Suprapubic skin (tissue), 4 donors: ENCODE measurements at regions not wholly inside any gene's neighbourhood (a gene's known extent, or its start where the extent isn't known, plus 50 kb on each side); places are given as distances from the start of the nearest gene placed in this dataset.

Experiments used
- EP300 ChIP-seq: sonication (generic); formaldehyde crosslinking; IDR thresholded peaks from one replicate; pipeline ENCODE4 v1.6.1; 2017; ENCODE audit warnings: antibody characterized with exemption
- POLR2A ChIP-seq, 2 donors: fragments of 450-650 bp; IDR thresholded peaks; one replicate each; pipeline ENCODE4 v1.6.1; 2017; ENCODE audit warnings: antibody characterized with exemption in 2 of 2, mild to moderate bottlenecking in 2 of 2, moderate library complexity in 2 of 2
- POLR2AphosphoS5 ChIP-seq, 3 donors: sonication (generic); formaldehyde crosslinking; IDR thresholded peaks; one replicate each; pipeline ENCODE4 v1.6.1; 2017; ENCODE audit warnings: antibody characterized with exemption in 3 of 3
- TF ChIP-seq, protein P1 (sequence below), 2 donors: fragments of 200-600 bp in 1 of 2; fragments of 450-650 bp in 1 of 2; sonication (generic) in 1 of 2; IDR thresholded peaks; one replicate each; pipeline ENCODE4 v1.5.1; 2016 to 2019; ENCODE audit warnings: antibody characterized with exemption in 2 of 2, mild to moderate bottlenecking in 1 of 2, moderate library complexity in 1 of 2

DNA sequence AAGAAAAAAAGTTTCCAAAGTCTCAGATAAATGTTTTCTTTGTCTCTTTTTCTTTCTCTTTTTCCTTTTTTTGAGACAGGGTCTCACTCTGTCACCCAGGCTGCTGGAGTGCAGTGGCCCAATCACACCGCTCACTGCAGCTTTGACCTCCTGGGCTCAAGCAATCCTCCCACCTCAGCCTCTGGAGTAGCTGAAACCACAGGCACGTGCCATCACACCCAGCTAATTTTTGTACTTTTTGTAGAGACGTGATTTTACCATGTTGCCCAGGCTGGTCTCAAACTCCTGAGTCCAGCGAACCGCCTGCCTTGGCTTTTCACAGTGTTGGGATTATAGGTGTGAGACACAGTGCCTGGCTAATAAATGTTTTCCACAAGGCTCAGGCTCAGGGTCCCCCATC is 53.3 kb upstream of the KSR1 start:
- TF ChIP-seq EP300: no peak
- TF ChIP-seq, protein P1, sequence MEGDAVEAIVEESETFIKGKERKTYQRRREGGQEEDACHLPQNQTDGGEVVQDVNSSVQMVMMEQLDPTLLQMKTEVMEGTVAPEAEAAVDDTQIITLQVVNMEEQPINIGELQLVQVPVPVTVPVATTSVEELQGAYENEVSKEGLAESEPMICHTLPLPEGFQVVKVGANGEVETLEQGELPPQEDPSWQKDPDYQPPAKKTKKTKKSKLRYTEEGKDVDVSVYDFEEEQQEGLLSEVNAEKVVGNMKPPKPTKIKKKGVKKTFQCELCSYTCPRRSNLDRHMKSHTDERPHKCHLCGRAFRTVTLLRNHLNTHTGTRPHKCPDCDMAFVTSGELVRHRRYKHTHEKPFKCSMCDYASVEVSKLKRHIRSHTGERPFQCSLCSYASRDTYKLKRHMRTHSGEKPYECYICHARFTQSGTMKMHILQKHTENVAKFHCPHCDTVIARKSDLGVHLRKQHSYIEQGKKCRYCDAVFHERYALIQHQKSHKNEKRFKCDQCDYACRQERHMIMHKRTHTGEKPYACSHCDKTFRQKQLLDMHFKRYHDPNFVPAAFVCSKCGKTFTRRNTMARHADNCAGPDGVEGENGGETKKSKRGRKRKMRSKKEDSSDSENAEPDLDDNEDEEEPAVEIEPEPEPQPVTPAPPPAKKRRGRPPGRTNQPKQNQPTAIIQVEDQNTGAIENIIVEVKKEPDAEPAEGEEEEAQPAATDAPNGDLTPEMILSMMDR (IDR thresholded peaks at IDR 0.05): no peak
- TF ChIP-seq POLR2A (IDR thresholded peaks at IDR 0.05): no peak
- no peak for TF ChIP-seq POLR2AphosphoS5 (IDR thresholded peaks at IDR 0.05)
